Mesendoderm (in vitro differentiated cells): ENCODE measurements at regions not wholly inside any gene's neighbourhood (a gene's known extent, or its start where the extent isn't known, plus 50 kb on each side); places are given as distances from the start of the nearest gene placed in this dataset.

Source experiments
- DNase-seq: peaks from one replicate; pipeline ENCODE4 v3.0.0; 2013
- H2AK5ac ChIP-seq: 2 replicates; pipeline ENCODE4 v1.6.1; 2013; ENCODE audit warnings: low read length, inconsistent platforms
- H2BK120ac ChIP-seq: 2 replicates; pipeline ENCODE4 v1.6.1; 2013; ENCODE audit warnings: low read depth, mild to moderate bottlenecking, low read length, moderate library complexity, mixed read lengths
- H2BK15ac ChIP-seq: replicated peaks from 2 replicates; pipeline ENCODE4 v1.6.1; 2013; ENCODE audit warnings: low read depth, mild to moderate bottlenecking, moderate library complexity
- H2BK5ac ChIP-seq: 2 replicates; pipeline ENCODE4 v1.6.1; 2013; ENCODE audit warnings: low read length, inconsistent platforms
- H3K18ac ChIP-seq: 2 replicates; pipeline ENCODE4 v1.6.1; 2013; ENCODE audit warnings: mild to moderate bottlenecking, low read length, mixed read lengths
- H3K23ac ChIP-seq: one replicate; pipeline ENCODE4 v1.6.1; 2013; ENCODE audit warnings: low read length
- H3K27ac ChIP-seq: 2 replicates; pipeline ENCODE4 v1.5.1; 2013; ENCODE audit warnings: low read depth, mild to moderate bottlenecking, inconsistent platforms, low read length, moderate library complexity
- H3K27me3 ChIP-seq: 2 replicates; pipeline ENCODE4 v1.6.1; 2013; ENCODE audit warnings: low read length, control low read depth, mild to moderate bottlenecking, inconsistent platforms; ENCODE audit not compliant: insufficient read depth, poor library complexity
- H3K36me3 ChIP-seq: 2 replicates; pipeline ENCODE4 v1.6.1; 2013; ENCODE audit warnings: low read length, inconsistent platforms; ENCODE audit not compliant: control insufficient read depth, insufficient read depth
- H3K4ac ChIP-seq: one replicate; pipeline ENCODE4 v1.6.1; 2013; ENCODE audit warnings: low read depth, mild to moderate bottlenecking, low read length, moderate library complexity
- H3K4me1 ChIP-seq: 2 replicates; pipeline ENCODE4 v1.6.1; 2013; ENCODE audit warnings: low read depth, low read length, inconsistent platforms; ENCODE audit not compliant: control insufficient read depth
- H3K4me2 ChIP-seq: 2 replicates; pipeline ENCODE4 v1.6.1; 2013; ENCODE audit warnings: low read length
- H3K4me3 ChIP-seq: 2 replicates; pipeline ENCODE4 v1.5.1; 2013; ENCODE audit warnings: mild to moderate bottlenecking, low read length
- H3K56ac ChIP-seq: one replicate; pipeline ENCODE4 v1.6.1; 2013; ENCODE audit warnings: low read length
- H3K79me1 ChIP-seq: 2 replicates; pipeline ENCODE4 v1.6.1; 2013; ENCODE audit warnings: low read length, inconsistent platforms
- H3K79me2 ChIP-seq: 2 replicates; pipeline ENCODE4 v1.6.1; 2013; ENCODE audit warnings: mild to moderate bottlenecking, low read length; ENCODE audit not compliant: control insufficient read depth, insufficient read depth
- H3K9ac ChIP-seq: 2 replicates; pipeline ENCODE4 v1.6.1; 2013; ENCODE audit warnings: low read length, inconsistent platforms
- H4K5ac ChIP-seq: one replicate; pipeline ENCODE4 v1.6.1; 2013; ENCODE audit warnings: low read length
- H4K8ac ChIP-seq: one replicate; pipeline ENCODE4 v1.6.1; 2013; ENCODE audit warnings: low read depth, mild to moderate bottlenecking, control low read depth, low read length, moderate library complexity
- WGBS: extraction: QIAGEN DNeasy Blood & Tissue Kit; methylation state at CpG from one replicate; pipeline ENCODE4 v1.1.7; 2013; ENCODE audit warnings: low lambda C conversion rate, missing lambda C conversion rate; ENCODE audit not compliant: insufficient coverage; ENCODE audit errors: extremely low coverage; 5-methylcytosine and 5-hydroxymethylcytosine counted together

GRCh38 chr3:113088616-113089015 lies 97.8 kb downstream of the GTPBP8 start:
- no peak overlapping the region for H4K8ac ChIP-seq
- no peak overlapping the region for H3K56ac ChIP-seq
- no peak overlapping the region for H3K27ac ChIP-seq
- H3K23ac ChIP-seq: no peak overlapping the region
- WGBS: no CpG with 5 or more reads among the region's 8 CpGs
- H2BK120ac ChIP-seq: no peak overlapping the region
- no peaks in the 10 kb centered on the region for H3K4me1 ChIP-seq
- DNase-seq: no peak
- no peak overlapping the region for H3K18ac ChIP-seq
- no peak overlapping the region for H4K5ac ChIP-seq
- no peaks in the 10 kb centered on the region for H3K79me2 ChIP-seq
- no peak overlapping the region for H3K9ac ChIP-seq
- no peaks in the 10 kb centered on the region for H3K36me3 ChIP-seq
- H3K79me1 ChIP-seq: no peaks in the 10 kb centered on the region
- no peak overlapping the region for H3K4ac ChIP-seq
- no peak overlapping the region for H2BK15ac ChIP-seq
- H2AK5ac ChIP-seq: no peak overlapping the region
- no peak overlapping the region for H2BK5ac ChIP-seq
- H3K27me3 ChIP-seq: no peaks in the 10 kb centered on the region
- no peak overlapping the region for H3K4me3 ChIP-seq
- no peak overlapping the region for H3K4me2 ChIP-seq

GRCh38 chr3:113091417-113091816 lies 100.6 kb downstream of the GTPBP8 start:
- H2BK5ac ChIP-seq: no peak overlapping the region
- H3K56ac ChIP-seq: no peak overlapping the region
- no peak overlapping the region for H3K4me2 ChIP-seq
- no peak overlapping the region for H2BK120ac ChIP-seq
- H3K18ac ChIP-seq: no peak overlapping the region
- no peak overlapping the region for H3K4me3 ChIP-seq
- WGBS: no CpG with 5 or more reads among the region's 1 CpG
- H2BK15ac ChIP-seq: no peak overlapping the region
- no peaks in the 10 kb centered on the region for H3K36me3 ChIP-seq
- H3K27ac ChIP-seq: no peak overlapping the region
- H3K9ac ChIP-seq: no peak overlapping the region
- no peak overlapping the region for H3K23ac ChIP-seq
- no peaks in the 10 kb centered on the region for H3K4me1 ChIP-seq
- no peak overlapping the region for H2AK5ac ChIP-seq
- no peaks in the 10 kb centered on the region for H3K27me3 ChIP-seq
- no peak overlapping the region for H4K5ac ChIP-seq
- H3K79me2 ChIP-seq: no peaks in the 10 kb centered on the region
- H3K4ac ChIP-seq: no peak overlapping the region
- H4K8ac ChIP-seq: no peak overlapping the region
- no peak for DNase-seq
- H3K79me1 ChIP-seq: no peaks in the 10 kb centered on the region

GRCh38 chr3:113092746-113093145 lies 102.0 kb downstream of the GTPBP8 start:
- H3K4me1 ChIP-seq: no peaks in the 10 kb centered on the region
- H3K4me3 ChIP-seq: no peak overlapping the region
- no peaks in the 10 kb centered on the region for H3K79me1 ChIP-seq
- H3K27ac ChIP-seq: no peak overlapping the region
- DNase-seq: no peak
- H3K27me3 ChIP-seq: no peaks in the 10 kb centered on the region
- no peaks in the 10 kb centered on the region for H3K79me2 ChIP-seq
- no peak overlapping the region for H3K56ac ChIP-seq
- no peak overlapping the region for H3K4ac ChIP-seq
- H2BK5ac ChIP-seq: no peak overlapping the region
- no peaks in the 10 kb centered on the region for H3K36me3 ChIP-seq
- H2BK120ac ChIP-seq: no peak overlapping the region
- no peak overlapping the region for H4K8ac ChIP-seq
- H3K23ac ChIP-seq: no peak overlapping the region
- H2BK15ac ChIP-seq: no peak overlapping the region
- no CpG with 5 or more reads among the region's 3 CpGs for WGBS
- H3K4me2 ChIP-seq: no peak overlapping the region
- no peak overlapping the region for H3K9ac ChIP-seq
- H2AK5ac ChIP-seq: no peak overlapping the region
- no peak overlapping the region for H3K18ac ChIP-seq
- no peak overlapping the region for H4K5ac ChIP-seq

GRCh38 chr3:113094337-113095221 lies 103.8 kb downstream of the GTPBP8 start:
- Histone ChIP-seq H3K79me1 (no peaks in the 10 kb centered on the region), H3K4me2 (no peak overlapping the region), H2BK5ac (no peak overlapping the region), H2BK120ac (no peak overlapping the region), H3K9ac (no peak overlapping the region), H3K27ac (no peak overlapping the region), H3K18ac (no peak overlapping the region), H2AK5ac (no peak overlapping the region), H3K56ac (no peak overlapping the region), H3K36me3 (no peaks in the 10 kb centered on the region), H3K4ac (no peak overlapping the region), H3K79me2 (no peaks in the 10 kb centered on the region), H2BK15ac (no peak overlapping the region), H4K8ac (no peak overlapping the region), H3K27me3 (no peaks in the 10 kb centered on the region), H3K4me1 (no peaks in the 10 kb centered on the region), H3K4me3 (no peak overlapping the region), H3K23ac (no peak overlapping the region), H4K5ac (no peak overlapping the region)
- no CpG with 5 or more reads among the region's 7 CpGs for WGBS
- no peak for DNase-seq

GRCh38 chr3:113096188-113096892 lies 105.6 kb downstream of the GTPBP8 start:
- no peak overlapping the region for H3K56ac ChIP-seq
- H3K4me1 ChIP-seq: no peaks in the 10 kb centered on the region
- H3K23ac ChIP-seq: no peak overlapping the region
- H4K5ac ChIP-seq: no peak overlapping the region
- no peak overlapping the region for H3K4me2 ChIP-seq
- no peak overlapping the region for H4K8ac ChIP-seq
- no peak overlapping the region for H2BK120ac ChIP-seq
- no CpG with 5 or more reads among the region's 2 CpGs for WGBS
- H2BK15ac ChIP-seq: no peak overlapping the region
- no peak overlapping the region for H3K4me3 ChIP-seq
- H2BK5ac ChIP-seq: no peak overlapping the region
- no peaks in the 10 kb centered on the region for H3K79me2 ChIP-seq
- no peaks in the 10 kb centered on the region for H3K36me3 ChIP-seq
- no peaks in the 10 kb centered on the region for H3K27me3 ChIP-seq
- H3K18ac ChIP-seq: no peak overlapping the region
- H3K79me1 ChIP-seq: no peaks in the 10 kb centered on the region
- no peak overlapping the region for H2AK5ac ChIP-seq
- H3K27ac ChIP-seq: no peak overlapping the region
- H3K9ac ChIP-seq: no peak overlapping the region
- no peak overlapping the region for H3K4ac ChIP-seq
- DNase-seq: no peak
